K562 (cell line): ENCODE measurements at regions not wholly inside any gene's neighbourhood (a gene's known extent, or its start where the extent isn't known, plus 50 kb on each side); places are given as distances from the start of the nearest gene placed in this dataset.

ENCODE experiments used
- BRD9 ChIP-seq: fragments of 450-650 bp; IDR thresholded peaks from 2 replicates; pipeline ENCODE4 v1.6.1; 2018; ENCODE audit warnings: low read depth; ENCODE audit not compliant: partially characterized antibody
- FOXP4 ChIP-seq: sonication (generic); formaldehyde crosslinking; IDR thresholded peaks from 2 replicates; pipeline ENCODE4 v1.8.0; 2022; ENCODE audit warnings: mild to moderate bottlenecking, missing genetic modification reagents, borderline replicate concordance
- MXI1 ChIP-seq: IDR thresholded peaks from 2 replicates; pipeline ENCODE4 v1.6.1; 2011; ENCODE audit warnings: low read depth, mild to moderate bottlenecking, improper control_type of control experiment, low read length
- PHB2 ChIP-seq: fragments of 450-650 bp; IDR thresholded peaks from 2 replicates; pipeline ENCODE4 v1.6.1; 2017; ENCODE audit warnings: low read depth
- TCF3 ChIP-seq: sonication (generic); formaldehyde crosslinking; IDR thresholded peaks from 2 replicates; pipeline ENCODE4 v1.4.0; 2020; ENCODE audit warnings: mild to moderate bottlenecking, missing genetic modification reagents
- TCFL5 ChIP-seq: fragments of 250-450 bp; sonication (Bioruptor Pico); conservative IDR thresholded peaks from 2 replicates; pipeline ENCODE4 v1.6.1; 2021; ENCODE audit warnings: mild to moderate bottlenecking, moderate library complexity, matching md5 sums
- ZNF551 ChIP-seq: fragments of 250-450 bp; sonication (Bioruptor Pico); IDR thresholded peaks from 2 replicates; pipeline ENCODE4 v1.5.0; 2021; ENCODE audit warnings: mild to moderate bottlenecking, moderate library complexity
- ZNF77 ChIP-seq: fragments of 250-450 bp; sonication (Bioruptor Pico); IDR thresholded peaks from 2 replicates; pipeline ENCODE4 v1.5.0; 2020
- ZSCAN32 ChIP-seq: fragments of 450-650 bp; formaldehyde crosslinking; IDR thresholded peaks from 2 replicates; pipeline ENCODE4 v1.4.0; 2020; ENCODE audit warnings: mild to moderate bottlenecking, moderate library complexity
- TF ChIP-seq, protein P1 (sequence below): fragments of 450-650 bp; formaldehyde crosslinking; IDR thresholded peaks from 2 replicates; pipeline ENCODE4 v1.4.0; 2020; ENCODE audit warnings: mild to moderate bottlenecking, moderate library complexity
- TF ChIP-seq, protein P2 (sequence below): sonication (generic); formaldehyde crosslinking; IDR thresholded peaks from 2 replicates; pipeline ENCODE4 v1.8.0; 2023; ENCODE audit warnings: missing genetic modification reagents, mild to moderate bottlenecking, borderline replicate concordance
- TF ChIP-seq, protein P3 (sequence below): fragments of 450-650 bp; IDR thresholded peaks from 2 replicates; pipeline ENCODE4 v1.6.1; 2014; ENCODE audit warnings: low read depth, mild to moderate bottlenecking, moderate library complexity, borderline replicate concordance
- TF ChIP-seq, protein P4 (sequence below): fragments of 450-650 bp; conservative IDR thresholded peaks from 2 replicates; pipeline ENCODE4 v1.6.1; 2016; ENCODE audit warnings: missing genetic modification characterization, low read depth, mild to moderate bottlenecking, control low read depth, missing compliant biosample characterization

- no peak for TF ChIP-seq FOXP4 (CRISPR knock-in tag)
- TF ChIP-seq BRD9 = no peak
- TF ChIP-seq TCFL5 = no peak
- TF ChIP-seq ZNF77 (CRISPR knock-in tag) = no peak
- TF ChIP-seq, protein P1, sequence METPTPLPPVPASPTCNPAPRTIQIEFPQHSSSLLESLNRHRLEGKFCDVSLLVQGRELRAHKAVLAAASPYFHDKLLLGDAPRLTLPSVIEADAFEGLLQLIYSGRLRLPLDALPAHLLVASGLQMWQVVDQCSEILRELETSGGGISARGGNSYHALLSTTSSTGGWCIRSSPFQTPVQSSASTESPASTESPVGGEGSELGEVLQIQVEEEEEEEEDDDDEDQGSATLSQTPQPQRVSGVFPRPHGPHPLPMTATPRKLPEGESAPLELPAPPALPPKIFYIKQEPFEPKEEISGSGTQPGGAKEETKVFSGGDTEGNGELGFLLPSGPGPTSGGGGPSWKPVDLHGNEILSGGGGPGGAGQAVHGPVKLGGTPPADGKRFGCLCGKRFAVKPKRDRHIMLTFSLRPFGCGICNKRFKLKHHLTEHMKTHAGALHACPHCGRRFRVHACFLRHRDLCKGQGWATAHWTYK (CRISPR knock-in tag) = no peak
- TF ChIP-seq MXI1 = no peak
- TF ChIP-seq TCF3 (CRISPR knock-in tag) = no peak
- TF ChIP-seq, protein P2, sequence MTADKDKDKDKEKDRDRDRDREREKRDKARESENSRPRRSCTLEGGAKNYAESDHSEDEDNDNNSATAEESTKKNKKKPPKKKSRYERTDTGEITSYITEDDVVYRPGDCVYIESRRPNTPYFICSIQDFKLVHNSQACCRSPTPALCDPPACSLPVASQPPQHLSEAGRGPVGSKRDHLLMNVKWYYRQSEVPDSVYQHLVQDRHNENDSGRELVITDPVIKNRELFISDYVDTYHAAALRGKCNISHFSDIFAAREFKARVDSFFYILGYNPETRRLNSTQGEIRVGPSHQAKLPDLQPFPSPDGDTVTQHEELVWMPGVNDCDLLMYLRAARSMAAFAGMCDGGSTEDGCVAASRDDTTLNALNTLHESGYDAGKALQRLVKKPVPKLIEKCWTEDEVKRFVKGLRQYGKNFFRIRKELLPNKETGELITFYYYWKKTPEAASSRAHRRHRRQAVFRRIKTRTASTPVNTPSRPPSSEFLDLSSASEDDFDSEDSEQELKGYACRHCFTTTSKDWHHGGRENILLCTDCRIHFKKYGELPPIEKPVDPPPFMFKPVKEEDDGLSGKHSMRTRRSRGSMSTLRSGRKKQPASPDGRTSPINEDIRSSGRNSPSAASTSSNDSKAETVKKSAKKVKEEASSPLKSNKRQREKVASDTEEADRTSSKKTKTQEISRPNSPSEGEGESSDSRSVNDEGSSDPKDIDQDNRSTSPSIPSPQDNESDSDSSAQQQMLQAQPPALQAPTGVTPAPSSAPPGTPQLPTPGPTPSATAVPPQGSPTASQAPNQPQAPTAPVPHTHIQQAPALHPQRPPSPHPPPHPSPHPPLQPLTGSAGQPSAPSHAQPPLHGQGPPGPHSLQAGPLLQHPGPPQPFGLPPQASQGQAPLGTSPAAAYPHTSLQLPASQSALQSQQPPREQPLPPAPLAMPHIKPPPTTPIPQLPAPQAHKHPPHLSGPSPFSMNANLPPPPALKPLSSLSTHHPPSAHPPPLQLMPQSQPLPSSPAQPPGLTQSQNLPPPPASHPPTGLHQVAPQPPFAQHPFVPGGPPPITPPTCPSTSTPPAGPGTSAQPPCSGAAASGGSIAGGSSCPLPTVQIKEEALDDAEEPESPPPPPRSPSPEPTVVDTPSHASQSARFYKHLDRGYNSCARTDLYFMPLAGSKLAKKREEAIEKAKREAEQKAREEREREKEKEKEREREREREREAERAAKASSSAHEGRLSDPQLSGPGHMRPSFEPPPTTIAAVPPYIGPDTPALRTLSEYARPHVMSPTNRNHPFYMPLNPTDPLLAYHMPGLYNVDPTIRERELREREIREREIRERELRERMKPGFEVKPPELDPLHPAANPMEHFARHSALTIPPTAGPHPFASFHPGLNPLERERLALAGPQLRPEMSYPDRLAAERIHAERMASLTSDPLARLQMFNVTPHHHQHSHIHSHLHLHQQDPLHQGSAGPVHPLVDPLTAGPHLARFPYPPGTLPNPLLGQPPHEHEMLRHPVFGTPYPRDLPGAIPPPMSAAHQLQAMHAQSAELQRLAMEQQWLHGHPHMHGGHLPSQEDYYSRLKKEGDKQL (CRISPR knock-in tag) = no peak
- TF ChIP-seq, protein P3, sequence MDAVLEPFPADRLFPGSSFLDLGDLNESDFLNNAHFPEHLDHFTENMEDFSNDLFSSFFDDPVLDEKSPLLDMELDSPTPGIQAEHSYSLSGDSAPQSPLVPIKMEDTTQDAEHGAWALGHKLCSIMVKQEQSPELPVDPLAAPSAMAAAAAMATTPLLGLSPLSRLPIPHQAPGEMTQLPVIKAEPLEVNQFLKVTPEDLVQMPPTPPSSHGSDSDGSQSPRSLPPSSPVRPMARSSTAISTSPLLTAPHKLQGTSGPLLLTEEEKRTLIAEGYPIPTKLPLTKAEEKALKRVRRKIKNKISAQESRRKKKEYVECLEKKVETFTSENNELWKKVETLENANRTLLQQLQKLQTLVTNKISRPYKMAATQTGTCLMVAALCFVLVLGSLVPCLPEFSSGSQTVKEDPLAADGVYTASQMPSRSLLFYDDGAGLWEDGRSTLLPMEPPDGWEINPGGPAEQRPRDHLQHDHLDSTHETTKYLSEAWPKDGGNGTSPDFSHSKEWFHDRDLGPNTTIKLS = no peak
- no peak for TF ChIP-seq PHB2
- TF ChIP-seq, protein P4, sequence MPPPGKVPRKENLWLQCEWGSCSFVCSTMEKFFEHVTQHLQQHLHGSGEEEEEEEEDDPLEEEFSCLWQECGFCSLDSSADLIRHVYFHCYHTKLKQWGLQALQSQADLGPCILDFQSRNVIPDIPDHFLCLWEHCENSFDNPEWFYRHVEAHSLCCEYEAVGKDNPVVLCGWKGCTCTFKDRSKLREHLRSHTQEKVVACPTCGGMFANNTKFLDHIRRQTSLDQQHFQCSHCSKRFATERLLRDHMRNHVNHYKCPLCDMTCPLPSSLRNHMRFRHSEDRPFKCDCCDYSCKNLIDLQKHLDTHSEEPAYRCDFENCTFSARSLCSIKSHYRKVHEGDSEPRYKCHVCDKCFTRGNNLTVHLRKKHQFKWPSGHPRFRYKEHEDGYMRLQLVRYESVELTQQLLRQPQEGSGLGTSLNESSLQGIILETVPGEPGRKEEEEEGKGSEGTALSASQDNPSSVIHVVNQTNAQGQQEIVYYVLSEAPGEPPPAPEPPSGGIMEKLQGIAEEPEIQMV (tag) = no peak
- no peak for TF ChIP-seq ZNF551 (CRISPR knock-in tag)
- no peak for TF ChIP-seq ZSCAN32 (CRISPR knock-in tag)
- TF ChIP-seq, all 486 proteins: peak for 0
These were observed 1074.7 kb downstream of the MAT2B start (continued) for GRCh38 chr5:164580155-164580554.
